Suppressor macrophage (primary cell): ENCODE measurements at regions not wholly inside any gene's neighbourhood (a gene's known extent, or its start where the extent isn't known, plus 50 kb on each side); places are given as distances from the start of the nearest gene placed in this dataset.

ENCODE experiments used
- DNase-seq, 4 experiments: peaks; one replicate each; pipeline ENCODE4 v3.0.0-alpha.2; 2020 to 2022

DNA sequence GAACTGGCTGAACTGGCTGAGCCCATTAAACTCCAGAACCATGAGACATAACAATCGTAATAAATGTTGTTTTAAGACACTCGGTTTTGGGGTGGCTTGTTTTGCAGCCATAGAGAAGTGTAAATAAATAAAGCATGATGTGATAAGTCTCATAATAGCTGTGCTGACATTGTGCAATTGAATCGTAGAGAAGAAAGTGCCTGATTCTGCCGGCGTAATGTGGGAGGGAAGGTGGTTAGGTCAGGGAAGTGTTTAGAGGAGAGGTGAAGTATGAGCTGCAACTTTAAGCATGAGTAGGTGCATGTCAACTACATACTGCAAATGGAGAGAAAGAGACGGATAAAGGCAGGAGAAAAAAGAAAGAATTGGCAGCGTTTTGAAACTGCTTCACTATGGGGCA is 217.1 kb downstream of the BLID start:
- DNase-seq, result no peak

DNA sequence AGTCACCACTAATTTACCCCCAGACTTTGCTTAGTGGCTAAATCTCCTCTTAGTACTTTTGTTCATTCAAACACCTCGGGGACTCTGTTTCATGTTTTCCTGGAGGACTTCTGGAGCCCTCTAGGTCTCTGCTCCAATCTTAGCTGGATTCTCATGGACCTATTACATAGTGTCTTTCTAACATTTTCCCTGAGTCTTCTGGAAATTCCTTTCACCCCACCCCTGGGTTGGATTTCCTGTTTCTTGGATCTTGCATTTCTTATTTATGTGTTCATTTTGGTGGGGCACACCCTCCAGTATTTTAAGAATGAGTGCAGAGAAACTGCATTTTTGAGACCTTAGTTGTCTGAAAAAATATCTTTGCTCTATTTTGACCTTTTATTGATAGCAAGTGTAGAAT is 220.1 kb downstream of the BLID start:
- DNase-seq, result no peak

DNA sequence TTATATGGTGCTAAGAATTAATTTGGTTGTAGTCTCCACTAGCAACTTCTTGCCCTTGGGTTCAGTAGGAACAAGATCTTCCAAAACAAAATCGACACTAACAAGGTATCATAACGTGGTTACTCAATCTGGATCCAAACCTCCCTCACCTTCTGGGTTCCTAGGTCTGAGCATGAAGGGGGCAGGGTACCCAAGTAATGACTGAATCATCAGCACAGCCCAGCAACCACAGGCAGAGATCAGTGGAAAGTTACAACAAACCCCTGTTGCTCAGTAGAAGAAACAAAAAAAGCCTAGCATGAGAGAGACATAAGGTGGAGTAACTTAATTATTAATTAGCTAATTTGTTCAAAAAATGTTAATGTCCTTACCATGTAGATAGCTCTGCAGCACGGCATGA is 221.4 kb downstream of the BLID start:
- DNase-seq, result no peak

DNA sequence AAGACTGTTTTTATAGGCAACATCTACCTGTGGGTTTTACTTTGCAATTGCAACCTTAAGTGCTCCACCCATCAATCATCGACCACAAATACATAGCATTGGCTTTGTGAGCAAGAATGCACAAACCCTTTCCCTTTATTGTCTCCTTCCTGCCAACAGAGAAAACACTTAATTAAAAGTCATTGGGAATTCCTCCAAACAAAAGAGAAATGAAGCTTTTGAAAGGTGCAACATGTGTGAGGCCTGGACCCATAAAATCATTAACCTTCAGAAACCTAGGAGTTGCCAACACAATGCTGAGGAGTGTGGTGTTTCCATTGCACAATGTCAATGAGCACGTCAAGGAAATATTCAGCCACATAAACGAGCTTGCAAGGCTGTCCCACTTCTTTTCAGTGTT is 223.2 kb downstream of the BLID start:
- no peak for DNase-seq

DNA sequence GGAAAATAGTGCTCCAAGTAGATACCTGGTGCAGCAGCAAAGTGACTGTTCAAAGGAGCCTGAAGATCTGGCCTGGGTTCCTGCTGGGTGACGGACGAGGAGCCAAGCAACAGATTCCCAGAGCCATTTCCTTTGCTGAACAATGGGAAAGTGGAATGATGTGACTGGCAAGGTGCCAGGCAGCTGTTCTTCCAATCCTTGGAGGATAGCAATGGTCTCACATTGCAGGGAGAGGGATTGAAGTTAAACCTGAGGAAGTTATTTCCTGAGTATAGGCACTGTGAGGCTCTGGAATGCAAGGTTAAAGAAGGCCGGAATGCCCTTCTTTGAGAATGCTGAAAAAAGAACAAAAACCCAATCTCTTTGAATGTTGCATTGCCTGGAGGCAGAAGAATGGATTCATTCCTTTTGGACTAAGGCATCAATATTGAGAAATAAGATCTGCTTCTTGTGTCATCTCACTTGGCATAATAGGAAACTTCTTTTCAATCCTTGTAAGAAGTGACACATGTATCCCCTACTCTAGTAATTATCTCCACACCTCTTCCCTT is 223.8 kb downstream of the BLID start:
- no peak for DNase-seq

DNA sequence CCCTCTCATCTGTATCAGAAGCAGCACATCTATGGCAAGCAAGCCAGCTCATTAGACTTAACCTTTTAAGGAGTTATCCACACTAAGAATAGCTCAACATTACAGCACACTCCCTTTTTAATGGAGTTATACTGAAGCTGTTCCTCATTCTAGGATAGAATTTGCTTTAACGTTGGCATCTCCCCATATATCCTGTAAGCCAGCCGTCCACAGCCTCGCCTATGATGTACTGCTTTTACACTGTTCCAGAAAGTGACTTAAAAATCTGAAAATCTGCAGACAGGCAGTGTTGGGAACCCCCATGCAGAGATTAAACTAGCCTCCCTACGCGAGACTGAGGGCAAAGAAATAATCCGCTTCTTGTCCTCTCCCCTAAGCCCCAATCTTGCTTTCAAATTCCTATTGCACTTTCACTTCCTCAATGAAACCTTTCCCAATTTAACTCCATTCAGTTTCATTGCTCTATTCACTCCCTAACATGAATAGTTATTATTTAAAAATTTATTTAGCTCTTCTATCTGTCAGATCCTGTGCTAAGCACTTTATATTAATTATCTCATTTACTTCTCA is 225.0 kb downstream of the BLID start:
- DNase-seq, result peak; percentile 29 to 76 (median 48)

DNA sequence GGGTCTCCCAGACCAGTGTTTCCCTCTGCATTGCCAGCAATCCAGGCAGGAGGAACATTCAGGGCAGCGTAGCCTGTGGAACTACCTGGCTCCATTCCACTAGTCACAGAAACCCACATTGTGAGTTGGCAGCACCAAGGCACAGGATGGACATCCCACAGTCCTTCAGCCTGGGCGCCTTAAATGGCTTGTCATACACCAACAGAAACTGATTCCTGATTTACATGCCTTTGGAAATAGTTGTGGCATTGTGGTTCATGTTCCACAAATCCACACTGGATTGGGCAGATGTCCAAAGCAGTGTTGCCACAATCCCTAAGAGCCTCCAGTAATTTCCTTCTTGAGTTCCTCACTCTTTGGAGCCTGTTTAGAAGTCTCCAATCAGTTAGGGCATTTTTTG is 225.6 kb downstream of the BLID start:
- DNase-seq, result peak in 3 of 4 experiments; percentile 13 to 37 (median 30)

DNA sequence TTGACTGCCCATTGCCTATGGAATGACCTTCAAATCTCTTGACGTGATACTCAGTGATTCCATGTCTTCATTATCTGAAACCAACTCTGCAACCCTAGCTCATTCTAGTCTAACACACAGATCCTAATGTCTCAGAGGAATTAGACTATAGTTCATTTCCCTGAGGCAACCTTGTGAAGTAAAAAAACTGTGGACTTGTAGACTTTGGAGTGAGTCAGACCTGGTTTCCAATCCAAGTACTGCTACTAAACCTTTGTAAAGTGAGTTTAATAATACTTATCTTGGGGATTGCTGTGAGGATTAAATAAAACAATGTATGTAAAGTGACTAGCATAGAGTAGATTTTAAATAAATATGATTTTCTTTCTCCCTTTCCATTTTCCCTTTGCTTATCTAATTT is 226.1 kb downstream of the BLID start:
- DNase-seq, result no peak

DNA sequence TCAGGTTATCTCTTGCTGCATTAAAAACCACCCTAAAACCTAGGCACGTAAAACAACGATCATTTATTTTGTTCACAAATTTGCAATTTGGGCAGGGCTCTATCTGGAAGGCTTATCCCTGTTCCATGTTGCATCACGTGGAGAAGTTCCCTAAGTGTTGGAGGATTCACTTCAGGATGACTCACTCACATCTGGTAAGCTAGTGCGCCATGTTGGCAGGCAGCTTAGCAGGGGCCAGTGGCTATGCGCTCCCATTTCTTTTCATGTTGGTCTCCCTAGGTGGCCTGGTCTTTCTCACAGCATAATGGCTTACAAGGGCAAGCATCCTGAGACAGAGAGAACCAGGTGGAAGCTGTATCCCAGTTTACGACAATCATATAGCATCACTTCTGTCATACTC is 226.8 kb downstream of the BLID start:
- peak in 3 of 4 experiments; percentile 32 to 46 (median 46) for DNase-seq

DNA sequence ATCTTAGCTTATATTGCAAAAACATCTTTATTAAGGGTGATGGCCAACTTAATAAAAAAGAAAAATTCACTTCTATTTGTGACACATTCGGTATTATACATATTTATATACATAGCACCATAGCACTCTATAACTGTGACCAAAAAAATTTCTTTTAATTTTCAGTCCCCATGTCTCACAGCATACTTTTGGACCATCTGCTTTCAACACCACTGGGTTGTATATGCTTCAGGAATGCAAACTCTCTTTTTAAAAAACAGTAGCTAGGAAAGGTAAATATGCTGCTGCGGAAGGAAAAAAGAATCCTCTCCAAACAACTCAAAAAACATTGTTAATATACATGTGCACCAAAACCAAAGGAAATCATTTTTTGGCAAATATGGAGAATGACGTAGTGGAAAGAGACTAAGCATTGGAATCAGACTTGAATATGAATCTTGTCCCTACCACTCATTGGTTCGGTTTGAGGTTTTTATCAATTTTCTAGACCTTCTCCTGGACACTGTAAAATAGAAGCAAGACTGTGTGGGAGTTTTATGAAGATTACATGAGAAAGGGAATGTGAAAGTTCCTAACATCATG is 227.9 kb downstream of the BLID start:
- no peak for DNase-seq

DNA sequence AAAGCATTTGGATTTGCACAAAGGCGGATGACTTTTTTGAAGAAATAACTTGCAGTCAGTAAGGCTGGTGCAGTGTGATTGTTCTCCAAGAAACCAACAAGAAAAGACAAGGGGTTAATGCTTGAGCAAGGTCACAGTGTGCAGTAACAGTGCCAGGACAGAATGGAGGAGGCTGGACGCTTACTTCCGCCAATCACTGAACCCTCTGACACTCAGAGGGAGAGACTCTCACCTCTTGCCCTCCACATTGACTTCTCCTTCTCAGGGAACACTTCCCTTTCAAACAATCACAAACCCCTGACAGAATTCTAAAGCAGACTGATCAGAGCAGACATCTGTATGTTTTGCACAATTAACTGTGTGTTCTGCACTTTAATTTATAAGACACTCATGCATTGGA is 228.4 kb downstream of the BLID start:
- DNase-seq, result peak; percentile 71 to 90 (median 85)

DNA sequence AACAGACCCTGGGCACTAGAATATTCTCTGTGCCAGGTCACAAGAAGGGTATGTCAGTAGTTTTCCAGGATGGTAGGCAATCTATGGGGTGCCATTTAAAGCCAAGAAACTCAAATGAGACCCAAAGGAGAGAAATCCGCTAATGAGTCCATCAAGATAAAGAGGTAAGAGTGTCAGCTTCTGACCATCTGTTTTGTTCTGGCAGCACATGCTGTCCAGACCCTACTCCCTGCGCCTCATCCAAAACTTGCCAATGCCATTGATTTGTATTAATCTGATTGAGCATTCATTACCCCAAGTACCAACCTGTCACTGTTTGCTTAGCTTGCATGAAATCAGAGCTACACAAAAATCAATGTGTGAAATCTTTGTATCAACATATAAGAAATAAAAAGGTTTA is 229.0 kb downstream of the BLID start:
- no peak for DNase-seq

DNA sequence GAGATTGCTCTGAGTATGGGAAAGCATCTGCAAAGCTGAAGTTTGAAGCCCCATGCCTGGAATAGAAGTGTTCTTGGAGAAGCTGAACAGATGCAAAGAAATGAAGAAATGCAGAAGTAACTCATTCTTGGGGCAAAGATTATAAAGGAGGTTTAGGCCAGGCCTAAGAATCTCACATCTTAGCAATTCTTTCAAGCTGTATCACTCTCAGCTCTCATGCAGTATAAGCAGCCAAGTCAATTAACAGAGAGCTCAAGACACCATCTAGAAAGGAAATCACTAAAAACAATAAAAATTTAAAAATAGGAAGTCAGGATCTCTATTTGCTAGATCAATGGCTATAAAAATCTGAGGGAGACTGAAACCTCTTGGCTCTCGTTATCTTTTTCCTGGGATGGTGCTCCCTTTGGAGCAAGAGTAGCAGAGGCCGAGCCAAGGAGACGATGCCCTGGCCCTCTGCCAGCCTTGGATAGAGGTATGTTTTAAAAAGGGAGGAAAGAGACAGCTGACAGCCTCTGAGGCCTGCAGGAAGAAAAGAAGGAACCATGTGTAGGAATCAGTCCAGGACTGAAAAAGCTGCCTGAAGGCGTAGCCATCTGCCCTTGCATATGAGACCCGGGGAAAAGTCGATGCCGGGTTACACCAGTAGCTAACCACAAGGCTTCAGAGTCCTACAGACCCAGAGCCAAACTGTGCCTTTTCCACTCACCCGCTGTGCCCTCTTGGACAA is 229.8 kb downstream of the BLID start:
- peak in 3 of 4 experiments; percentile 35 to 53 (median 40) for DNase-seq

DNA sequence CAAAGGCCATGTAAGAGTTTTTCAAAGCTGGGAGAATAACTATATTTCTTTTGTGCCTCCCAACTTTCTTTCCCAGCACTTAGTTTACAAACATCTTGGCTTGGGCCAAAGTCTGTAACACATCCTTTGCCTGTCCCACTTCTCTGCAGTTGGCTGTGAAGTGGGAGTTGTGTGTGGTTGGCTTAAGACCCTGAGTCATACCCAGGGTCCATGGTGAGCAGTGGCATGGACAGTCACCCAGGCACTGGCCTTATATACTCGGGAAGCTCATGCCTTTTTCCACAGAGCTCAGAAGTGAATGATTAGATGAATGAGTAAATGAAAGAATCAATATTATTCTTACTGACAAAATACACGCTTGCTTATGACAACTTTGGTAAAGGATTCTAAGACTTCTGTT is 231.4 kb downstream of the BLID start:
- no peak for DNase-seq

DNA sequence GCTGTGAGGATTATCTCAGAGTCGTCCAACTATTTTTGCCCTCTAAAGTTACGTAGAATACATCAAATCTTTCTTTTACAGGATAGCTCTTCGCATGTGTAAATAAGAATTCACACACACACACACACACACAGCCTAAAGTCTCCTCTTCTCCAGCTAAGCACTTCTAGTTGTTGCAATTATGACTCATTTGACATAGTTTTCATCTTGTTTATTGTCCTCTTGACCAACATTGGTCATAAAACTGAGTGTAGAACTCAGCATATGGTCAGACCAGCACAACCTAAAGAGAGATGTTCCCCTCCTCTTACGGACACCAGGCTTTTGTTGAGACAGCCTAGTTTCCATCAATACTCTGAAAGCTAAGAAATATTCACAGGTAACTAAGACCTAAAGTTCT is 234.2 kb downstream of the BLID start:
- peak in 2 of 4 experiments; percentile 17 to 24 for DNase-seq

DNA sequence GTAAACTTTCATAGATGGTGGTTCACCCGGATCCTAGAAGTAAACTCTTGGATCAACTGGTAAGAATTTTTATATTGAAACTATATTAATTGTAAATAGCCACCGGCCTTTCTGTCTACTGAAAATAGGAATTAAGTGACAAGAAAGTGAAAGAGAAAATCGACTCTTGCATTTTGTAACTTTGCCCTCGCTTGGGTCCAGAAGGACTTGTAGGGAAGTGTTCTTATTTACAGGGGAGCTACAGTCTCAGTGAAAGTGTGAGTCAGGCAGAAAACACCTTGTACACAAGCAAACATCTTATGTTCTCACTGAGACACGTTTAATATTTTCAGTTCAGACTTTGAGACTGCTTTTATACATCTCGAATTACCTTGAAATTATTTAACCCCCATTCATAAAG is 238.9 kb downstream of the BLID start:
- peak in 1 of 4 experiments; percentile 28 for DNase-seq

DNA sequence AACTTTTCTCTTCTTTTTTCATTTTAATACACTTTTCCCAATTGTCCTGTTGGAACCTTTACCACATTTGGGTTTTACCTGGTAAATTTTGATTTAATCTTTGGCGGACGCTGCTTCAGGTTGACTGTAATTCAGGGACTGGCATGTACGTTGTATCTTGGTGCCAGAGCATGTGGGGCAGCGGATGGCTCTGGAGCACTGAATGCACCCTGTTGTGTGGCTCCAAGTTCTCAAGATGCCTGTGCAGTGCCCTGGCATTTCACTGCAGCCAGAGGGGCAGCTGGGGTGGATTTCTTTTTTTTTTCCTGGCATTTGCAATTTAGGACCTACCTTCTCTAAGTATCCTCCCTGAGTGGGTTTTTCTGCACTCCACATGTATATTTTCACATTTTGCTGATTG is 242.2 kb downstream of the BLID start:
- no peak for DNase-seq

DNA sequence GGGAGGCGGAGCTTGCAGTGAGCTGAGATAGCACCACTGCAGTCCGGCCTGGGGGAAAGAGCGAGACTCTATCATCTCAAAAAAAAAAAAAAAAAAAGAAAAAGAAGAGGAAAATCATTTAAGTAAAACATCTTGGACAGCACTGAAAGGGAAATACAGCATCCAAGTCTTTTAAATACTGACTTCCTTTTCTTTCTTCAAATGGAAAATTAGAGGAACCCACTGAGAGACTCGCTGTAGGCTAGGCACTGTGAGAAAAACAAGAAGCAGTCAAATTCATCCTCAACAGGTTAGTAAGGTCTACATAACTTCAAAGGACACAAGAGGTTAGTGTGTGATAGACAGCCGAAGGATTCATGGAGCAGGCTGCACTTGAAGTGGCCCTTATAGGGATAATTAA is 243.7 kb downstream of the BLID start:
- peak; percentile 11 to 57 (median 26) for DNase-seq

DNA sequence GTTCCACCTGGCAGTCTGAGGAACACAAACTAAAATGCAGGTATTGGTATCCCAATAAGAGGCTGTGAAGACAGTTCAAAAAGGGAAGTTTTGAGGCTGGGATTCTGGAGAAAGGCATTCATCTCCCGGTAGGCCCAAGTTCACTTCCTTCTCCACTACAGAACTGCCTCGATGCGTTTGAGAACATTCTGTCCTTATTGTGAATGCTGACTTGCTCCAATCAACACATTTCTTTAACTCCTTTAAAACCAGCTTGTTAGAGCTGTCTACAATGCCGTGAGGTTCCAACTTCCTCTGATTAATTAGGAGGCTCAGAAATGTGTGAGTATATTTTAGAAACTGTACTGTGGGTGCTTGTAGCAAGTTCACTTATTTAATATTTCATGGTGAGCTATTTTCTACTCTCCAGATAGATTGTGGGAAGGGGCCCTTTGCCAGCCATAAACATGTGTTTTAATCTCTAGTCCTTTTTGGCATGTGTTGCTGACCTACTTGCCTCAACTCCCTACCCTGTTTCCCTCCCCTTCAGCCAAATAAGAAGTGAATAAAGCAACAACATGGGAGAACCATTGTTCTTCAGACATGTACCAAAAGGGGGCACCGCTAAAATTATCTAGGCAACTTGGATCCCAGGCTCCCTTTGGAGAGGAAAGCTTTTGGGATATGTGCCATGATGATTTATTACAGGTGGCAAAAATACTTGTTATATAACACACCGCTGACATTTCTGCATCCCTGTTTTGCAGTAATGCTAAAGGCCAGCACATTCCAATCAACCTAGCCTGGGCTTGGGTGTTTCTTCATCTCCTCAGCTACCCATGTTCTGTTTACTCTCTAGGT is 245.6 kb downstream of the BLID start:
- DNase-seq, result peak in 3 of 4 experiments; percentile 11 to 44 (median 14)

DNA sequence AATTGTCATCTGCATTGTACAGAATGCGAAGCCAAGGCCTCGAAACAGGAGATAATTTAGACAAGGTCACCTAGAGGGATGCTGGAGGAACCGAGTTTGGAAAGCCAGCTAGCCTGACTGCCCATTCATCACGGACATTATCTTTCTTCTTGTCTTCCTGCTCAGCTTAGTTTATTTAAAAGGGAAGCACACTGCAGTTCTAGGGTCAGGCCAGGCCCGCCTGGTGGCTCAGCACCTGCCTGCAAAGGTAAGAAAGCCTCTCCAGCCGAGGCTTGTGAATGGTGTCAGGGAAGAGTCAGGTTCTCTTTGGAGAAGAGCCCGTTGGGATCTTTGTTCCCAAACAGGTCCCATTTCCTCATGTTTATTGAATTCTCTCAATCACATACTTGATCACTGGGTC is 246.5 kb downstream of the BLID start:
- DNase-seq, result no peak

DNA sequence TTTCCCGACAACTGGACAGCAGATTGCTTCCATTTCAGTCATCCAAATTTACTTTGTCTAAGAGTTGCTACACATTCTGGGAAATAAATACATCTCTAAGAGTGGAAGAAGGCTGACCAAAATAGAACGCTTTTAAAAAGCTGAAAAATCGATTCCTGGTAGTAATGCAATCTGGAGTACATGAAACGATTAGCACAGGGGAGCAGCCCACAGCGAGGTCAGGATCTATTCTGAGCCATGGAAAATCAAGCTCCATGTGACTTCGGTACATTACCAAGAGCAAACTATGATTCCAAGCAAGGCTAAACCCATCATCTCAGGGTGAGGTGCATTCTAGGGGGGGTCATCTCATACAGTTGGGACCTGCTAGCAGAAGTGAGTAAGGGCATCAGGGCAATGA is 249.3 kb downstream of the BLID start:
- no peak for DNase-seq

DNA sequence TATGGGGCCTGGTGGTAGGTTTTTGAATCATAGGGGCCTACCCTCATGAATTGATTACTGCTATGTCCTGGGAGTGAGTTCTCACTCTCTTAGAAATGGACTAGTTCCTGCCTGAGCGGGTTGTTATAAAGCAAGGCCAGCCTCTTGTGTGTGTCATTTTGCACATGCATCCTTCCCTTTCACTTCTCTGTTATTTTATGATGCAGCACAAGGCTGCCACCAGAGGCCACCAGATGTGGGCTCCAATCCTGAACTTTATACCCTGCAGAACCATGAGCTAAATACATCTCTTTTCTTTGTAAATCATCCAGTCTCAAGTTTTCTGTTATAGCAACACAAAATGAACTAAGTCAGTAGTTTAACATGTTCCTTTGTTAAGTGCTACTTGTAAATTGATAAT is 251.4 kb downstream of the BLID start:
- peak in 3 of 4 experiments; percentile 40 to 61 (median 46) for DNase-seq

DNA sequence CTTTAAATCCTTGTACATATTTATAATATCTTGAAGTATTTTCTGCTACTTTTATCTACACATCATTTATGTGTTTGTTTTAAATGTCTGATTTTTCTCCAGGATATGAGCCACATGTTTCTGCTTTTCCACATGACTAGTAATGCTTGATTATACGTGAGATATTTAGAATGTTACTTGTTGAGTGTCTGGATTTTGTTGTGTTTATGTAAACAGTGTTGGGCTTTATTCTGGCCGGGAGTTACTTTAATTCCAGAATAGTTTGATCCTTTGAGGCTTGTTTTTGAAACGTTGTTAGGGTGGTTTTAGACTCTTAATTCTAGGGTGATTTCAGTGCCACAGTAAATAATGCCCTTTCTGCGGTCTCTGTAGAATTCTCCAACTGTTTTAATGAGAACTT is 252.9 kb downstream of the BLID start:
- no peak for DNase-seq
